Heart left ventricle (tissue), 16 donors: ENCODE measurements at regions not wholly inside any gene's neighbourhood (a gene's known extent, or its start where the extent isn't known, plus 50 kb on each side); places are given as distances from the start of the nearest gene placed in this dataset.

ENCODE experiments used
- ATAC-seq, 4 donors: fragments of 200-7000 bp; cut with Tn5 transposase; one replicate each; pipeline ENCODE4 v1.9.1; 2020 to 2022; ENCODE audit warnings: moderate library complexity in 4 of 4, mild to moderate bottlenecking in 3 of 4, moderate number of reproducible peaks in 1 of 4
- DNase-seq, 5 donors: peaks; one replicate each; pipeline ENCODE4 v3.0.0-alpha.2; 2020
- H3K27ac ChIP-seq, 12 donors: fragments of 200-600 bp; sonication (generic) in 4 of 12; one replicate each; pipeline versions ENCODE4 v1.5.0 to v1.8.0; 2016 to 2022; ENCODE audit warnings: mild to moderate bottlenecking in 2 of 12
- H3K27me3 ChIP-seq, 9 donors: fragments of 200-600 bp; sonication (generic) in 2 of 9; one replicate each; pipeline versions ENCODE4 v1.5.1 to v1.8.0; 2016 to 2022; ENCODE audit warnings: mild to moderate bottlenecking in 3 of 9
- H3K36me3 ChIP-seq, 9 donors: fragments of 200-600 bp; sonication (generic) in 2 of 9; one replicate each; pipeline versions ENCODE4 v1.5.0 to v1.8.0; 2018 to 2022; ENCODE audit warnings: mild to moderate bottlenecking in 2 of 9
- H3K4me1 ChIP-seq, 12 donors: fragments of 200-600 bp; sonication (generic) in 4 of 12; one replicate each; pipeline versions ENCODE4 v1.5.0 to v1.8.0; 2016 to 2022; ENCODE audit warnings: mild to moderate bottlenecking in 3 of 12
- H3K4me3 ChIP-seq, 12 donors: fragments of 200-600 bp; sonication (generic) in 4 of 12; one replicate each; pipeline versions ENCODE4 v1.5.0 to v1.8.0; 2017 to 2022; ENCODE audit warnings: mild to moderate bottlenecking in 9 of 12, moderate library complexity in 4 of 12
- H3K9me3 ChIP-seq, 12 donors: fragments of 200-600 bp; sonication (generic) in 4 of 12; one replicate each; pipeline versions ENCODE4 v1.5.0 to v1.8.0; 2016 to 2022; ENCODE audit warnings: mild to moderate bottlenecking in 1 of 12
- CTCF ChIP-seq, 12 donors: fragments of 200-600 bp; sonication (generic) in 4 of 12; IDR thresholded peaks; one replicate each; pipeline versions ENCODE4 v1.5.0 to v1.8.0; 2018 to 2022; ENCODE audit warnings: antibody characterized with exemption in 12 of 12, mild to moderate bottlenecking in 5 of 12
- POLR2A ChIP-seq, 2 donors: fragments of 450-650 bp; IDR thresholded peaks; one replicate each; pipeline ENCODE4 v1.6.1; 2017; ENCODE audit warnings: antibody characterized with exemption in 2 of 2, mild to moderate bottlenecking in 2 of 2, moderate library complexity in 2 of 2
- WGBS, 4 donors: extraction: QIAGEN DNeasy Blood & Tissue Kit in 2 of 4; methylation state at CpG; one replicate each; pipeline versions ENCODE4 v1.1.5 to v1.1.7; 2013 to 2018; 5-methylcytosine and 5-hydroxymethylcytosine counted together
- intact Hi-C, 10 donors: fragments of 100-400 bp; cut with DNase I; formaldehyde crosslinking; loops; one replicate each; pipeline versions ENCODE4 v1.11.1 to v1.14.2; 2022
- donor health status: ischemic (EF 13 %, LVEDD 7.1; RV severe dilation, severe dysfunction).
- donor health status: healthy with polysubstance abuse.
- donor health status: DM: no; HTN: yes; CAD: no.
- donor health status: DM: no; HTN: no; CAD: no.
- donor health status: ischemic (EF 25% LVEDD 6.9; RV normal size, moderate dysfunction).
- donor health status: ischemic (EF 25% LVEDD 5.7; RV mildly dilated, moderate dysfunction).
- donor health status: healthy.
- donor health status: DM: yes; HTN: yes; CAD: no.
- donor health status: ischemic (EF 35%, LVEDD 5.7; RV mildly dilated, moderate dysfunction).
- donor health status: nonischemic (EF 11% LVEDD 7.7; RV severe dilation, severe dysfunction).
- donor health status: DM: yes; HTN: yes; CAD: no.
- donor health status: PGD.
- donor health status: ischemic (EF 29% LVEDD 5.4; RV normal size, mild dysfunction).
- donor health status: nonischemic (EF 23%, LVEDD 6.1; RV moderate dilation, normal function).

GRCh38 chr3:159872374-159873109 lies 116.1 kb upstream of the IL12A start:
- no peak for TF ChIP-seq POLR2A (IDR thresholded peaks at IDR 0.05)
- TF ChIP-seq CTCF (IDR thresholded peaks at IDR 0.05), result peak in 1 of 12 donors; percentile 17
- Histone ChIP-seq H3K9me3 (peaks cover 0 to 8% (median 0%) of the 10 kb centered on the region in 12 donors), H3K4me1 (peaks cover 0 to 56% (median 39%) of the 10 kb centered on the region in 12 donors), H3K36me3 (peaks cover 0 to 23% (median 2%) of the 10 kb centered on the region in 9 donors), H3K27me3 (no peaks in the 10 kb centered on the region), H3K4me3 (no peak overlapping the region), H3K27ac (peak overlapping the region; percentile 10 to 67 (median 34))
- 34 to 39% (median 37%) methylated on average over 3 of the region's 3 CpGs for WGBS, 4 donors
- intact Hi-C loops, result no loop called here
- peak; percentile 46 to 68 (median 52) for ATAC-seq
- DNase-seq, result no peak

- H3K27ac ChIP-seq, result no peak overlapping the region
- H3K9me3 ChIP-seq, result peaks cover 0 to 2% (median 0%) of the 10 kb centered on the region in 12 donors
- no peak overlapping the region for H3K4me3 ChIP-seq
- TF ChIP-seq CTCF (IDR thresholded peaks at IDR 0.05) (no peak), POLR2A (IDR thresholded peaks at IDR 0.05) (no peak)
- H3K27me3 ChIP-seq, result no peaks in the 10 kb centered on the region
- DNase-seq (no peak), ATAC-seq (no peak)
- H3K36me3 ChIP-seq, result peaks cover 0 to 11% (median 0%) of the 10 kb centered on the region in 9 donors
- intact Hi-C loops, result no loop called here
- H3K4me1 ChIP-seq, result peaks cover 3 to 69% (median 43%) of the 10 kb centered on the region in 12 donors
Measured at GRCh38 chr3:159875116-159875515, 113.5 kb upstream of the IL12A start.

GRCh38 chr3:159877924-159878323 lies 110.7 kb upstream of the IL12A start:
- Histone ChIP-seq H3K4me1 (peaks cover 7 to 77% (median 54%) of the 10 kb centered on the region in 12 donors), H3K27ac (peak overlapping the region in 1 of 12 donors; percentile 22), H3K27me3 (no peaks in the 10 kb centered on the region), H3K4me3 (no peak overlapping the region), H3K9me3 (no peaks in the 10 kb centered on the region), H3K36me3 (peaks cover 0 to 11% (median 0%) of the 10 kb centered on the region in 9 donors)
- intact Hi-C loops, result no loop called here
- TF ChIP-seq POLR2A (IDR thresholded peaks at IDR 0.05) (no peak), CTCF (IDR thresholded peaks at IDR 0.05) (no peak)
- no peak for ATAC-seq
- WGBS, 4 donors, result 74 to 83% (median 81%) methylated on average over 5 of the region's 5 CpGs
- no peak for DNase-seq

DNA sequence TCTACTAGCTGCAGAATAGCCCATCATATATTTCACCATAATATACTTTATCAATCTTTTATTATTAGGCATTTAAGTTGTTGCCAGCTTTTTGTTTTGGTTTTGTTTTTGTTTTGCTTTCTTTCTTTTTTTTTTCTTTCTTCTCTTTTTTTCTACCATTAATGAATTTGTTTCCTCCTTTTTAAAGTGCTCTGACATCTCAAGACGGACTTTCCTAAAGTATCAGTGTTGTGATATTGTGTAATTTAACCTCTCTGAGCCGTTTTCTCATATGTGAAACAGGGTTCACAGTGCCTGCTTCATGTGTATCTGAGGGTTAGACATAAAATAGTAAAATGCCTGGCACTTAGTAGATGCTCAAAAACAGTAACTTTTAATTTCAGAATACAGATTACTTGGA lies 109.5 kb upstream of the IL12A start:
- ATAC-seq, result no peak
- no peak overlapping the region for H3K4me3 ChIP-seq
- H3K36me3 ChIP-seq, result peaks cover 0 to 11% (median 0%) of the 10 kb centered on the region in 9 donors
- H3K9me3 ChIP-seq, result no peaks in the 10 kb centered on the region
- 45 to 70% (median 46%) methylated on average over 2 of the region's 2 CpGs for WGBS, 4 donors
- H3K4me1 ChIP-seq, result peaks cover 10 to 81% (median 58%) of the 10 kb centered on the region in 12 donors
- intact Hi-C loops, result no loop called here
- no peaks in the 10 kb centered on the region for H3K27me3 ChIP-seq
- no peak for DNase-seq
- H3K27ac ChIP-seq, result peak overlapping the region in 5 of 12 donors; percentile 2 to 80 (median 21)
- TF ChIP-seq POLR2A (IDR thresholded peaks at IDR 0.05) (no peak), CTCF (IDR thresholded peaks at IDR 0.05) (no peak)
